ENCODE measurements at regions not wholly inside any gene's neighbourhood (a gene's known extent, or its start where the extent isn't known, plus 50 kb on each side); places are given as distances from the start of the nearest gene placed in this dataset.
A peak's percentile ranks its signal among the peaks of the same experiment; 100 is the strongest.

- DNase-seq: no peak
Observed at GRCh38 chr12:92574911-92575570, 127.7 kb upstream of the PLEKHG7 start.

- no peak for DNase-seq
Observed at GRCh38 chr12:92574051-92574783, 128.6 kb upstream of the PLEKHG7 start.

- DNase-seq: no peak
Observed at GRCh38 chr12:92573104-92573503, 129.7 kb upstream of the PLEKHG7 start.

- no peak for DNase-seq
Observed at GRCh38 chr12:92571844-92572543, 130.8 kb upstream of the PLEKHG7 start.

GRCh38 chr12:92571169-92571568 lies 131.6 kb upstream of the PLEKHG7 start:
- no peak for DNase-seq

GRCh38 chr12:92570056-92570753 lies 132.6 kb upstream of the PLEKHG7 start:
- peak; percentile 71 for DNase-seq

GRCh38 chr12:92568691-92569090 lies 134.1 kb upstream of the PLEKHG7 start:
- DNase-seq: no peak

GRCh38 chr12:92566448-92567019 lies 136.3 kb upstream of the PLEKHG7 start:
- DNase-seq: no peak

GRCh38 chr12:92563819-92564218 lies 139.0 kb upstream of the PLEKHG7 start:
- no peak for DNase-seq

- DNase-seq: no peak
Observed at GRCh38 chr12:92562063-92562734, 140.6 kb upstream of the PLEKHG7 start.

- DNase-seq: no peak
Observed at GRCh38 chr12:92561543-92561899, 141.3 kb upstream of the PLEKHG7 start.

- DNase-seq: no peak
Observed at GRCh38 chr12:92560713-92561542, 141.9 kb upstream of the PLEKHG7 start.

- no peak for DNase-seq
Observed at GRCh38 chr12:92558806-92559205, 144.0 kb upstream of the PLEKHG7 start.

GRCh38 chr12:92558215-92558773 lies 144.5 kb upstream of the PLEKHG7 start:
- no peak for DNase-seq

GRCh38 chr12:92557422-92557724 lies 145.4 kb upstream of the PLEKHG7 start:
- DNase-seq: no peak

GRCh38 chr12:92556637-92557421 lies 146.0 kb upstream of the PLEKHG7 start:
- no peak for DNase-seq

GRCh38 chr12:92556141-92556540 lies 146.6 kb upstream of the PLEKHG7 start:
- no peak for DNase-seq

- no peak for DNase-seq
Observed at GRCh38 chr12:92554158-92555073, 148.4 kb upstream of the PLEKHG7 start.

- no peak for DNase-seq
Observed at GRCh38 chr12:92553389-92553788, 149.4 kb upstream of the PLEKHG7 start.

All from stimulated activated CD4-positive, alpha-beta T cell treated with anti-CD3 and anti-CD28 coated beads, Interleukin-4, amount 100 ng/mL, for 24 hours (primary cell).